PC-9 (cell line): ENCODE measurements at regions not wholly inside any gene's neighbourhood (a gene's known extent, or its start where the extent isn't known, plus 50 kb on each side); places are given as distances from the start of the nearest gene placed in this dataset.
"Not testable (repeated sequence)": the region's sequence is repeated elsewhere in the genome, so short reads cannot be mapped to it uniquely, and the experiment has no call there.

ENCODE experiments used
- BruUV-seq: library from RNA; stranded (reverse); fragments of 400-500 nt; replicated peaks from 2 replicates; lab custom pipeline; 2021; lab: Mats Ljungman, UMichigan
- CTCF ChIA-PET: fragments of 300-600 bp; sonication (Branson Sonifier 250); formaldehyde crosslinking; loops from one replicate; lab custom pipeline; 2022; ENCODE audit warnings: antibody characterized with exemption; lab: Charles Lee
- POLR2A ChIA-PET: fragments of 300-600 bp; sonication (Branson Sonifier 250); formaldehyde crosslinking; loops from one replicate; lab custom pipeline; 2022; ENCODE audit warnings: antibody characterized with exemption; ENCODE audit not compliant: unreplicated experiment; lab: Charles Lee
- DNase-seq, 2 experiments: peaks; one replicate each; pipeline versions ENCODE4 v3.0.0 to v3.0.0-alpha.2; 2015 to 2022; ENCODE audit warnings: mixed read lengths in 1 of 2
- H2AFZ ChIP-seq: fragments of 200-600 bp; sonication (generic); 2 replicates; pipeline ENCODE4 v1.8.1; 2017; ENCODE audit warnings: antibody characterized with exemption
- H3F3A ChIP-seq: fragments of 200-600 bp; sonication (generic); 2 replicates; pipeline ENCODE4 v1.8.1; 2017; ENCODE audit warnings: antibody characterized with exemption, mild to moderate bottlenecking, low read depth; ENCODE audit not compliant: insufficient read depth
- H3K27ac ChIP-seq: fragments of 200-600 bp; sonication (generic); 2 replicates; pipeline ENCODE4 v1.6.1; 2016; ENCODE audit warnings: mixed run types
- H3K27me3 ChIP-seq: fragments of 200-600 bp; sonication (generic); 2 replicates; pipeline ENCODE4 v1.6.1; 2016; ENCODE audit warnings: low read depth, mixed run types; ENCODE audit not compliant: insufficient read depth
- H3K36me3 ChIP-seq: fragments of 200-600 bp; sonication (generic); 2 replicates; pipeline ENCODE4 v1.6.1; 2016; ENCODE audit warnings: low read depth, mixed run types
- H3K4me1 ChIP-seq: fragments of 200-600 bp; sonication (generic); replicated peaks from 2 replicates; pipeline ENCODE4 v1.6.1; 2016; ENCODE audit warnings: mixed run types; ENCODE audit not compliant: insufficient read depth
- H3K4me2 ChIP-seq: fragments of 200-600 bp; sonication (generic); 2 replicates; pipeline ENCODE4 v1.6.1; 2017; ENCODE audit warnings: mixed run types
- H3K4me3 ChIP-seq: fragments of 200-600 bp; sonication (generic); 2 replicates; pipeline ENCODE4 v1.6.1; 2016; ENCODE audit warnings: mixed run types
- H3K79me2 ChIP-seq: fragments of 200-600 bp; sonication (generic); 2 replicates; pipeline ENCODE4 v1.6.1; 2017; ENCODE audit warnings: low read depth, mixed run types
- H3K9me2 ChIP-seq: fragments of 200-600 bp; sonication (generic); 2 replicates; pipeline ENCODE4 v1.8.1; 2017; ENCODE audit warnings: mild to moderate bottlenecking; ENCODE audit not compliant: insufficient read depth
- H3K9me3 ChIP-seq: fragments of 200-600 bp; sonication (generic); 2 replicates; pipeline ENCODE4 v1.8.1; 2016; ENCODE audit warnings: low read depth; ENCODE audit not compliant: insufficient read depth
- H4K20me1 ChIP-seq: fragments of 200-600 bp; sonication (generic); 2 replicates; pipeline ENCODE4 v1.8.1; 2017; ENCODE audit not compliant: insufficient read depth
- CTCF ChIP-seq: fragments of 200-600 bp; sonication (generic); conservative IDR thresholded peaks from 2 replicates; pipeline ENCODE4 v1.6.1; 2017; ENCODE audit warnings: mixed run types, antibody characterized with exemption, mild to moderate bottlenecking, moderate library complexity
- EZH2 ChIP-seq: fragments of 200-600 bp; sonication (generic); IDR thresholded peaks from 2 replicates; pipeline ENCODE4 v1.8.0; 2017; ENCODE audit warnings: antibody characterized with exemption, low read depth
- intact Hi-C: fragments of 100-400 bp; cut with micrococcal nuclease; formaldehyde crosslinking; loops from one replicate; pipeline ENCODE4 v1.10.0; 2022; ENCODE audit not compliant: unreplicated experiment

- H3F3A ChIP-seq: peaks cover 16% of the 10 kb centered on the region; the same call in 1 of the 2 replicates
- peak overlapping the region; percentile 65 for H3K27ac ChIP-seq
Observed at GRCh38 chrX:40912576-40912975, 172.7 kb upstream of the USP9X start.

DNA sequence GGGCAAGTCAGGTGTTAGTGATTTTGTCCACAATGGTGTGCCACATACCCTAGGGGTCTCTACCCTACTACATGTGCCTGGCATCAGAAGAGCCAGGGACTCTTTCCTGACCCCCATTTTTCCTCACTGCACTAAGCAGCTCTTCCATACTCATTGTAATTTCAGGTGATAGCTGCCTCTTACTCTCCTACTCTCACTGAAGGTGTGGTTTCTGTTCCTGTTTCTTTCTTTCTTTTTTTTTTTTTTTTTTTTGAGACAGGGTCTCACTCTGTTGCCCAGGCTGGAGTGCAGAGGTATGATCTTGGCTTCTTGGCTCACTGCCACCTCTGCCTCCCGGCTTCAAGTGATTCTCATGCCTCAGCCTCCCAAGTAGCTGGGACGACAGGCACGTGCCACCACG is 164.9 kb upstream of the USP9X start:
- Histone ChIP-seq H3K4me1 (no peaks in the 10 kb centered on the region), H3K9me2 (no peaks in the 10 kb centered on the region), H4K20me1 (no peaks in the 10 kb centered on the region), H3K36me3 (no peaks in the 10 kb centered on the region), H3K4me2 (no peak overlapping the region), H3K27ac (no peak overlapping the region), H3K79me2 (no peaks in the 10 kb centered on the region), H3K4me3 (no peak overlapping the region), H2AFZ (no peak overlapping the region), H3K27me3 (no peaks in the 10 kb centered on the region), H3K9me3 (no peaks in the 10 kb centered on the region), H3F3A (no peaks in the 10 kb centered on the region)
- TF ChIP-seq CTCF: no peak
- no peak for TF ChIP-seq EZH2
- BruUV-seq: no TSS peak
- DNase-seq: no peak
- POLR2A ChIA-PET: no interaction called here
- intact Hi-C loops: no loop called here
- CTCF ChIA-PET: no interaction called here

More at GRCh38 chrX:40912576-40912975, 172.7 kb upstream of the USP9X start:
- H3K4me3 ChIP-seq: no peak overlapping the region
- ChIA-PET CTCF (interaction anchor here (0.6 kb wide), 1 partner anchor 193 kb away, joined by 4 read pairs; no protein-coding TSS in a partner anchor), POLR2A (interaction anchor here (0.5 kb wide), 1 partner anchor 129 kb away, joined by 3 read pairs; no protein-coding TSS in a partner anchor)
- peak overlapping the region; percentile 34; the same call in 1 of the 2 replicates for H3K4me2 ChIP-seq
- no peaks in the 10 kb centered on the region for H3K9me3 ChIP-seq
- H3K9me2 ChIP-seq: no peaks in the 10 kb centered on the region
- H4K20me1 ChIP-seq: no peaks in the 10 kb centered on the region
- H3K27me3 ChIP-seq: no peaks in the 10 kb centered on the region
- TF ChIP-seq CTCF: no peak
- no peak for TF ChIP-seq EZH2
- no TSS peak for BruUV-seq
- no peak overlapping the region for H2AFZ ChIP-seq
- no peaks in the 10 kb centered on the region for H3K36me3 ChIP-seq
- intact Hi-C loops: no loop called here
- DNase-seq: peak; percentile 23 to 73
- H3K4me1 ChIP-seq: peaks cover 33% of the 10 kb centered on the region
- no peaks in the 10 kb centered on the region for H3K79me2 ChIP-seq

DNA sequence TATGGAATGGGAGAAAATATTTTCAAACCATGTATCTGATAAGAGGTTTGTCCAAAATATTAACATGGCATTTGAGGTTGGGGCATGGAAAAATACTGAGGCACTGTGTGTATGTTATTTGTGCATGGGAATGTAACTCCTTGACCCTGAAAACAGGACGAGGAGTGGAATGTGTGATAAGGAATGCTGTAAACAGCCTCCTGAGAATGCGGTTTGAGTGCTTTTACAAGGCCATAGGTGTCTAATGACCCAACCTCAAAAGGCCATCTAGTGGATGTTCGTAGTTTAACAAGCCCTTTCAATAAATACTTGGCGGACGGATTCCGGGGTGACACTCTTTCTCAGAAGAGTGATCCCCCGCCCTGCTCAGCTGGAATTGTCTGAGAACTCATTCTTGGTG is 162.9 kb upstream of the USP9X start:
- intact Hi-C loops: no loop called here

DNA sequence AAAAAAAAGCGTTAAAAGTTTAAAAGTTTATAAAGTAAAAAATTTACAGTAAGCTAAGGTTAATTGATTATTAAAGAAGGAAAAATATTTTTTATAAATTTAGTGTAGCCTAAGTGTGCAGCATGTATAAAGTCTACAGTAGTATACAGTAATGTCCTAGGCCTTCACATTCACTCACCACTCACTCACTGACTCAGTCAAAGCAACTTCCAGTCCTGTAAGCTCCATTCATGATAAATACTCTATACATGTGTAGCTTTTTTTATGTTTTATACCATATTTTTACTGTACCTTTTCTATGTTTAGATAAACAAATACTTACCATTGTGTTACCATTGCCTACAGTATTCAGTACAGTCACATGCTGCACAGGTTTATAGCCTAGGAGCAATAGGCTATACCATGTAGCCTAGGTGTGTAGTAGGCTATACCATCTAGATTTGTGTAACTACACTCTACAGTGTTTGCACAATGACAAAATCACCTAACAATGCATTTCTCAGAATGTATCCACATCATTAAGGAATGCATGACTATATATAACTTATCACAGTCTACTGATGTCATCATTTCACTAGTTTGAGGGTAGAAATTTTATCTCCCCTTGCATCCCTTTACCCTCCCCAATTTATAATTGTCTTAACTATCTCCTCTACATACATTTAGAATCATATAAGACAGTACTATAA is 158.4 kb upstream of the USP9X start:
- CTCF ChIA-PET, H3K36me3 ChIP-seq, H3F3A ChIP-seq, H2AFZ ChIP-seq, BruUV-seq, H3K27me3 ChIP-seq, H3K9me3 ChIP-seq, H3K4me3 ChIP-seq, H3K4me1 ChIP-seq, intact Hi-C loops, H4K20me1 ChIP-seq, H3K4me2 ChIP-seq, POLR2A ChIA-PET, H3K9me2 ChIP-seq, H3K79me2 ChIP-seq: not testable (repeated sequence)
- peak in 1 of 2 experiments; percentile 66 for DNase-seq
- peak overlapping the region; percentile 57 for H3K27ac ChIP-seq

More for the DNA sequence above, 162.9 kb upstream of the USP9X start:
- POLR2A ChIA-PET: no interaction called here
- Histone ChIP-seq H3K27me3 (no peaks in the 10 kb centered on the region), H3K79me2 (no peaks in the 10 kb centered on the region), H3K36me3 (no peaks in the 10 kb centered on the region), H3F3A (no peaks in the 10 kb centered on the region), H3K4me1 (no peaks in the 10 kb centered on the region), H3K9me2 (no peaks in the 10 kb centered on the region), H3K27ac (peak overlapping the region; percentile 76), H3K4me3 (no peak overlapping the region), H2AFZ (no peak overlapping the region), H4K20me1 (no peaks in the 10 kb centered on the region), H3K4me2 (no peak overlapping the region), H3K9me3 (no peaks in the 10 kb centered on the region)
- CTCF ChIA-PET: no interaction called here
- TF ChIP-seq EZH2 (no peak), CTCF (peak; percentile 50)
- no TSS peak for BruUV-seq
- DNase-seq: peak; percentile 31 to 83
